Heart left ventricle (tissue), 16 donors: ENCODE measurements at regions not wholly inside any gene's neighbourhood (a gene's known extent, or its start where the extent isn't known, plus 50 kb on each side); places are given as distances from the start of the nearest gene placed in this dataset.

ENCODE experiments used
- ATAC-seq, 4 donors: fragments of 200-7000 bp; cut with Tn5 transposase; one replicate each; pipeline ENCODE4 v1.9.1; 2020 to 2022; ENCODE audit warnings: moderate library complexity in 4 of 4, mild to moderate bottlenecking in 3 of 4, moderate number of reproducible peaks in 1 of 4
- DNase-seq, 5 donors: peaks; one replicate each; pipeline ENCODE4 v3.0.0-alpha.2; 2020
- H3K27ac ChIP-seq, 12 donors: fragments of 200-600 bp; sonication (generic) in 4 of 12; one replicate each; pipeline versions ENCODE4 v1.5.0 to v1.8.0; 2016 to 2022; ENCODE audit warnings: mild to moderate bottlenecking in 2 of 12
- H3K27me3 ChIP-seq, 9 donors: fragments of 200-600 bp; sonication (generic) in 2 of 9; one replicate each; pipeline versions ENCODE4 v1.5.1 to v1.8.0; 2016 to 2022; ENCODE audit warnings: mild to moderate bottlenecking in 3 of 9
- H3K36me3 ChIP-seq, 9 donors: fragments of 200-600 bp; sonication (generic) in 2 of 9; one replicate each; pipeline versions ENCODE4 v1.5.0 to v1.8.0; 2018 to 2022; ENCODE audit warnings: mild to moderate bottlenecking in 2 of 9
- H3K4me1 ChIP-seq, 12 donors: fragments of 200-600 bp; sonication (generic) in 4 of 12; one replicate each; pipeline versions ENCODE4 v1.5.0 to v1.8.0; 2016 to 2022; ENCODE audit warnings: mild to moderate bottlenecking in 3 of 12
- H3K4me3 ChIP-seq, 12 donors: fragments of 200-600 bp; sonication (generic) in 4 of 12; one replicate each; pipeline versions ENCODE4 v1.5.0 to v1.8.0; 2017 to 2022; ENCODE audit warnings: mild to moderate bottlenecking in 9 of 12, moderate library complexity in 4 of 12
- H3K9me3 ChIP-seq, 12 donors: fragments of 200-600 bp; sonication (generic) in 4 of 12; one replicate each; pipeline versions ENCODE4 v1.5.0 to v1.8.0; 2016 to 2022; ENCODE audit warnings: mild to moderate bottlenecking in 1 of 12
- CTCF ChIP-seq, 12 donors: fragments of 200-600 bp; sonication (generic) in 4 of 12; IDR thresholded peaks; one replicate each; pipeline versions ENCODE4 v1.5.0 to v1.8.0; 2018 to 2022; ENCODE audit warnings: antibody characterized with exemption in 12 of 12, mild to moderate bottlenecking in 5 of 12
- POLR2A ChIP-seq, 2 donors: fragments of 450-650 bp; IDR thresholded peaks; one replicate each; pipeline ENCODE4 v1.6.1; 2017; ENCODE audit warnings: antibody characterized with exemption in 2 of 2, mild to moderate bottlenecking in 2 of 2, moderate library complexity in 2 of 2
- WGBS, 4 donors: extraction: QIAGEN DNeasy Blood & Tissue Kit in 2 of 4; methylation state at CpG; one replicate each; pipeline versions ENCODE4 v1.1.5 to v1.1.7; 2013 to 2018; 5-methylcytosine and 5-hydroxymethylcytosine counted together
- intact Hi-C, 10 donors: fragments of 100-400 bp; cut with DNase I; formaldehyde crosslinking; loops; one replicate each; pipeline versions ENCODE4 v1.11.1 to v1.14.2; 2022
- donor health status: ischemic (EF 13 %, LVEDD 7.1; RV severe dilation, severe dysfunction).
- donor health status: healthy with polysubstance abuse.
- donor health status: DM: no; HTN: yes; CAD: no.
- donor health status: DM: no; HTN: no; CAD: no.
- donor health status: ischemic (EF 25% LVEDD 6.9; RV normal size, moderate dysfunction).
- donor health status: ischemic (EF 25% LVEDD 5.7; RV mildly dilated, moderate dysfunction).
- donor health status: healthy.
- donor health status: DM: yes; HTN: yes; CAD: no.
- donor health status: ischemic (EF 35%, LVEDD 5.7; RV mildly dilated, moderate dysfunction).
- donor health status: nonischemic (EF 11% LVEDD 7.7; RV severe dilation, severe dysfunction).
- donor health status: DM: yes; HTN: yes; CAD: no.
- donor health status: PGD.
- donor health status: ischemic (EF 29% LVEDD 5.4; RV normal size, mild dysfunction).
- donor health status: nonischemic (EF 23%, LVEDD 6.1; RV moderate dilation, normal function).

- no peak for ATAC-seq
- no peak overlapping the region for H3K4me3 ChIP-seq
- no peaks in the 10 kb centered on the region for H3K9me3 ChIP-seq
- DNase-seq, result no peak
- TF ChIP-seq POLR2A (IDR thresholded peaks at IDR 0.05), result no peak
- no peak for TF ChIP-seq CTCF (IDR thresholded peaks at IDR 0.05)
- H3K27ac ChIP-seq, result no peak overlapping the region
- H3K27me3 ChIP-seq, result no peaks in the 10 kb centered on the region
- H3K36me3 ChIP-seq, result no peaks in the 10 kb centered on the region
- H3K4me1 ChIP-seq, result no peaks in the 10 kb centered on the region
- 53 to 88% (median 68%) methylated on average over 4 to 6 of the region's 6 CpGs for WGBS, 4 donors
- intact Hi-C loops, result no loop called here
These were observed 66.7 kb downstream of the SEC61B start for GRCh38 chr9:99288830-99289229.

- TF ChIP-seq CTCF (IDR thresholded peaks at IDR 0.05), result no peak
- no peak for TF ChIP-seq POLR2A (IDR thresholded peaks at IDR 0.05)
- Histone ChIP-seq H3K27me3 (no peaks in the 10 kb centered on the region), H3K9me3 (no peaks in the 10 kb centered on the region), H3K4me3 (no peak overlapping the region), H3K4me1 (no peaks in the 10 kb centered on the region), H3K27ac (no peak overlapping the region), H3K36me3 (no peaks in the 10 kb centered on the region)
- ATAC-seq, result no peak
- intact Hi-C loops, result no loop called here
- 48 to 54% (median 51%) methylated on average over 8 of the region's 8 CpGs for WGBS, 4 donors
- no peak for DNase-seq
These were observed 72.9 kb downstream of the SEC61B start for GRCh38 chr9:99294850-99295461.

GRCh38 chr9:99296291-99296951 lies 74.3 kb downstream of the SEC61B start:
- Histone ChIP-seq H3K9me3 (no peaks in the 10 kb centered on the region), H3K36me3 (no peaks in the 10 kb centered on the region), H3K4me3 (peak overlapping the region in 10 of 12 donors; percentile 22 to 51 (median 34)), H3K27ac (no peak overlapping the region), H3K4me1 (no peaks in the 10 kb centered on the region), H3K27me3 (no peaks in the 10 kb centered on the region)
- peak in 3 of 4 donors; percentile 42 to 64 (median 61) for ATAC-seq
- WGBS, 4 donors, result 41 to 67% (median 60%) methylated on average over 18 to 38 of the region's 38 CpGs
- intact Hi-C loops, result no loop called here
- TF ChIP-seq CTCF (IDR thresholded peaks at IDR 0.05) (no peak), POLR2A (IDR thresholded peaks at IDR 0.05) (no peak)
- DNase-seq, result peak in 3 of 5 donors; percentile 27 to 45 (median 34)

GRCh38 chr9:99298614-99299013 lies 76.5 kb downstream of the SEC61B start:
- intact Hi-C loops, result no loop called here
- Histone ChIP-seq H3K9me3 (no peaks in the 10 kb centered on the region), H3K4me3 (no peak overlapping the region), H3K36me3 (no peaks in the 10 kb centered on the region), H3K27ac (no peak overlapping the region), H3K27me3 (no peaks in the 10 kb centered on the region), H3K4me1 (no peaks in the 10 kb centered on the region)
- TF ChIP-seq CTCF (IDR thresholded peaks at IDR 0.05) (no peak), POLR2A (IDR thresholded peaks at IDR 0.05) (no peak)
- WGBS, 4 donors, result 74 to 78% (median 77%) methylated on average over 7 of the region's 7 CpGs
- ATAC-seq (no peak), DNase-seq (no peak)
